Loucy (cell line): ENCODE measurements at regions not wholly inside any gene's neighbourhood (a gene's known extent, or its start where the extent isn't known, plus 50 kb on each side); places are given as distances from the start of the nearest gene placed in this dataset.

ENCODE experiments used
- H2AFZ ChIP-seq: fragments of 200-600 bp; sonication (generic); 2 replicates; pipeline ENCODE4 v1.6.0; 2016; ENCODE audit warnings: antibody characterized with exemption, mild to moderate bottlenecking, low read length, moderate library complexity
- H3F3A ChIP-seq: fragments of 200-600 bp; 2 replicates; pipeline ENCODE4 v1.6.0; 2016; ENCODE audit warnings: antibody characterized with exemption, low read depth, mild to moderate bottlenecking
- H3K27me3 ChIP-seq: fragments of 200-600 bp; sonication (generic); 2 replicates; pipeline ENCODE4 v1.6.1; 2014; ENCODE audit warnings: low read length, mild to moderate bottlenecking; ENCODE audit not compliant: insufficient read depth, poor library complexity, severe bottlenecking
- H3K36me3 ChIP-seq: fragments of 200-600 bp; sonication (generic); 2 replicates; pipeline ENCODE4 v1.6.1; 2016; ENCODE audit warnings: low read length; ENCODE audit not compliant: insufficient read depth
- H3K4me1 ChIP-seq: fragments of 200-600 bp; sonication (generic); 2 replicates; pipeline ENCODE4 v1.5.1; 2014; ENCODE audit warnings: low read length, mild to moderate bottlenecking; ENCODE audit not compliant: insufficient read depth, poor library complexity, severe bottlenecking
- H3K4me2 ChIP-seq: fragments of 200-600 bp; sonication (generic); 2 replicates; pipeline ENCODE4 v1.6.0; 2014; ENCODE audit warnings: antibody characterized with exemption, low read length, low read depth, mild to moderate bottlenecking; ENCODE audit not compliant: poor library complexity, severe bottlenecking
- H3K4me3 ChIP-seq: fragments of 200-600 bp; sonication (generic); 2 replicates; pipeline ENCODE4 v1.5.1; 2014; ENCODE audit warnings: low read length, mild to moderate bottlenecking, mixed read lengths; ENCODE audit not compliant: poor library complexity, severe bottlenecking
- H3K79me2 ChIP-seq: fragments of 200-600 bp; sonication (generic); 2 replicates; pipeline ENCODE4 v1.6.1; 2014; ENCODE audit warnings: low read length; ENCODE audit not compliant: insufficient read depth
- H3K9ac ChIP-seq: fragments of 200-600 bp; sonication (generic); 2 replicates; pipeline ENCODE4 v1.6.0; 2014; ENCODE audit warnings: mild to moderate bottlenecking, low read depth, low read length, moderate library complexity; ENCODE audit not compliant: poor library complexity, severe bottlenecking
- H3K9me2 ChIP-seq: fragments of 200-600 bp; sonication (generic); replicated peaks from 2 replicates; pipeline ENCODE4 v1.6.1; 2016; ENCODE audit warnings: low read depth, low read length, mixed read lengths
- H3K9me3 ChIP-seq: fragments of 200-600 bp; sonication (generic); 2 replicates; pipeline ENCODE4 v1.6.1; 2014; ENCODE audit warnings: mild to moderate bottlenecking, antibody characterized with exemption, low read length, low read depth; ENCODE audit not compliant: insufficient read depth
- H4K20me1 ChIP-seq: fragments of 200-600 bp; sonication (generic); 2 replicates; pipeline ENCODE4 v1.6.0; 2014; ENCODE audit warnings: antibody characterized with exemption, low read length, mild to moderate bottlenecking; ENCODE audit not compliant: insufficient read depth, poor library complexity, severe bottlenecking
- EZH2phosphoT487 ChIP-seq: fragments of 200-600 bp; IDR thresholded peaks from 2 replicates; pipeline ENCODE4 v1.6.1; 2018; ENCODE audit warnings: antibody characterized with exemption, mild to moderate bottlenecking, moderate library complexity, borderline replicate concordance
- TF ChIP-seq, protein P1 (sequence below): fragments of 200-600 bp; sonication (generic); conservative IDR thresholded peaks from 2 replicates; pipeline ENCODE4 v1.5.1; 2014; ENCODE audit warnings: mild to moderate bottlenecking, antibody characterized with exemption, low read length

DNA sequence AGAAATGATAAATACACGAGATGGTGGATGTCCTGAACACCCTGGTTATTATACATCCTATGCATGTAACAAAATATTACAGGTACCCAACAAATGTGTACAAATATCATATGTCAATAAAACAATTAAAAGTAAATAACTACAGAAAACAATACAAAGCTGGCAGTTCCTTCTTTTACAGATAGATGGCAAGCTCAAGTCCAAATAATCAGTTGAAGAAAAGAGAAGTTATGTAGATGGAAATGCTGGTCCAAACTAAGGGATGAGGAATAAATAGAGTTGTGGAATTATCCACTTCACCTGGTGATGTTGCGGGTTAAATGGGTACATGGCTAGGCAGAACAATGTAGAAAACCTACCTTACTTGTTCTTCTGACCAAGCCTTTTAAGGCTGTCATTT is 79.4 kb downstream of the PALM2AKAP2 start:
- no peaks in the 10 kb centered on the region for H4K20me1 ChIP-seq
- H3K27me3 ChIP-seq, result no peaks in the 10 kb centered on the region
- H3K79me2 ChIP-seq, result no peaks in the 10 kb centered on the region

DNA sequence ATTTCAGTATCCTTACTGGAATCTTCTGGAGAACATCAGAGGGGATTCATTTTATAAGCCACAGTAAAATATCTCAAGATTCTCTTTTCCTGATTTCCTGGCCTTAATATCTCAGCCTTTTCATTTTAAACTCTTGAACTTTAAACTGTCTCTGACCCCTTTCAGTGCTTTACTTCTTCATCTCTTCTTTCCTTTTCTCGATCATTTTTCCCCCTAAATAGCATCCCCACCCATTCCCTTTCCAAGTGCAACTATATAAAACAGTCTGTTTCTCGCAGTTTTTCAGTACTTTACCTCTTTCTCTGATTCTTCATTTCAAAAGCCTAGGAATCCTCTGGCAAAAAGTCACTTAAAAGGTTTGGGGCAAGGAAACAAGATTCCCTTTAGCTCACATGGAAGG is 80.5 kb downstream of the PALM2AKAP2 start:
- H3K4me2 ChIP-seq, result no peak overlapping the region
- H3K36me3 ChIP-seq, result no peaks in the 10 kb centered on the region

More for the DNA sequence above, 79.4 kb downstream of the PALM2AKAP2 start:
- Histone ChIP-seq H3K9me3 (no peaks in the 10 kb centered on the region), H3K4me1 (no peaks in the 10 kb centered on the region), H3K9me2 (no peaks in the 10 kb centered on the region), H3K4me2 (no peak overlapping the region), H3K9ac (no peak overlapping the region), H3K4me3 (no peak overlapping the region), H3K36me3 (no peaks in the 10 kb centered on the region), H2AFZ (no peak overlapping the region), H3F3A (no peaks in the 10 kb centered on the region)
- no peak for TF ChIP-seq EZH2phosphoT487
- TF ChIP-seq, protein P1, sequence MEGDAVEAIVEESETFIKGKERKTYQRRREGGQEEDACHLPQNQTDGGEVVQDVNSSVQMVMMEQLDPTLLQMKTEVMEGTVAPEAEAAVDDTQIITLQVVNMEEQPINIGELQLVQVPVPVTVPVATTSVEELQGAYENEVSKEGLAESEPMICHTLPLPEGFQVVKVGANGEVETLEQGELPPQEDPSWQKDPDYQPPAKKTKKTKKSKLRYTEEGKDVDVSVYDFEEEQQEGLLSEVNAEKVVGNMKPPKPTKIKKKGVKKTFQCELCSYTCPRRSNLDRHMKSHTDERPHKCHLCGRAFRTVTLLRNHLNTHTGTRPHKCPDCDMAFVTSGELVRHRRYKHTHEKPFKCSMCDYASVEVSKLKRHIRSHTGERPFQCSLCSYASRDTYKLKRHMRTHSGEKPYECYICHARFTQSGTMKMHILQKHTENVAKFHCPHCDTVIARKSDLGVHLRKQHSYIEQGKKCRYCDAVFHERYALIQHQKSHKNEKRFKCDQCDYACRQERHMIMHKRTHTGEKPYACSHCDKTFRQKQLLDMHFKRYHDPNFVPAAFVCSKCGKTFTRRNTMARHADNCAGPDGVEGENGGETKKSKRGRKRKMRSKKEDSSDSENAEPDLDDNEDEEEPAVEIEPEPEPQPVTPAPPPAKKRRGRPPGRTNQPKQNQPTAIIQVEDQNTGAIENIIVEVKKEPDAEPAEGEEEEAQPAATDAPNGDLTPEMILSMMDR, result peak; percentile 39

DNA sequence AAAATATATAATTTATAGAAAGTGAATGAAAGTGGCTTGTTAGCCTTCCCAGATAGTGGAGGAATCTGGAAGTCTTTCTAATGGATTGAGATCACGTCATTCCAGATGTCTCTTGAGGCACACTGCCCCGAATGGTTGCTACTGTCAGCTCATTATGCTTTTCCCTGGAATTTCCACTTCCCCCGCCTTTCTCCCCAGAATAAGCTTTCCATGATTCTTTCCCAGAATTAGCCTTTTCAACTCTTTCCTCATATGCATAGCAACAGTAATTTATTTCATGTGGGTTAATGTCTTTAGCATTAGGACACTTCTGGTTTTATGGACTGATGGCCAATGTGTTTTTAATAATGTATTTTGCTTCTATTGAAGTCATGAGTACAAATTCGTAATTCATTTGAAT is 81.5 kb downstream of the PALM2AKAP2 start:
- Histone ChIP-seq H3K36me3 (no peaks in the 10 kb centered on the region), H3K79me2 (no peaks in the 10 kb centered on the region), H3K4me1 (no peaks in the 10 kb centered on the region), H3K9ac (no peak overlapping the region), H3K27me3 (no peaks in the 10 kb centered on the region), H4K20me1 (no peaks in the 10 kb centered on the region), H2AFZ (no peak overlapping the region), H3K9me2 (no peaks in the 10 kb centered on the region), H3K9me3 (no peaks in the 10 kb centered on the region), H3K4me2 (no peak overlapping the region), H3F3A (no peaks in the 10 kb centered on the region), H3K4me3 (no peak overlapping the region)
- TF ChIP-seq EZH2phosphoT487, result no peak
- TF ChIP-seq, protein P1, result no peak

More for the DNA sequence above, 80.5 kb downstream of the PALM2AKAP2 start:
- no peaks in the 10 kb centered on the region for H3K27me3 ChIP-seq
- H3K4me1 ChIP-seq, result no peaks in the 10 kb centered on the region
- H3F3A ChIP-seq, result no peaks in the 10 kb centered on the region
- TF ChIP-seq, protein P1, result no peak
- no peak for TF ChIP-seq EZH2phosphoT487
- H3K4me3 ChIP-seq, result no peak overlapping the region
- no peak overlapping the region for H2AFZ ChIP-seq
- no peaks in the 10 kb centered on the region for H3K9me3 ChIP-seq
- H4K20me1 ChIP-seq, result no peaks in the 10 kb centered on the region
- no peaks in the 10 kb centered on the region for H3K79me2 ChIP-seq
- H3K9ac ChIP-seq, result no peak overlapping the region
- H3K9me2 ChIP-seq, result no peaks in the 10 kb centered on the region
